PC-3 (cell line): ENCODE measurements at regions not wholly inside any gene's neighbourhood (a gene's known extent, or its start where the extent isn't known, plus 50 kb on each side); places are given as distances from the start of the nearest gene placed in this dataset.

Source experiments
- ATAC-seq: fragments of 200-7000 bp; cut with Tn5 transposase; 2 replicates; pipeline ENCODE4 v1.9.1; 2020; ENCODE audit warnings: mild to moderate bottlenecking, moderate library complexity
- BruUV-seq: library from RNA; stranded (reverse); fragments of 400-500 nt; replicated peaks from 2 replicates; lab custom pipeline; 2021; lab: Mats Ljungman, UMichigan
- CTCF ChIA-PET: fragments of 300-600 bp; sonication (Branson Sonifier 250); formaldehyde crosslinking; loops from one replicate; lab custom pipeline; 2022; ENCODE audit warnings: antibody characterized with exemption; lab: Charles Lee
- POLR2A ChIA-PET: fragments of 300-600 bp; sonication (Branson Sonifier 250); formaldehyde crosslinking; loops from one replicate; lab custom pipeline; 2022; ENCODE audit warnings: antibody characterized with exemption; ENCODE audit not compliant: unreplicated experiment; lab: Charles Lee
- DNase-seq: peaks from one replicate; pipeline ENCODE4 v3.0.0-alpha.2; 2015
- H2AFZ ChIP-seq: fragments of 300-600 bp; sonication (generic); 2 replicates; pipeline ENCODE4 v1.6.0; 2016; ENCODE audit warnings: antibody characterized with exemption, low read length
- H3F3A ChIP-seq: fragments of 300-600 bp; sonication (generic); one replicate; pipeline ENCODE4 v1.6.0; 2017; ENCODE audit warnings: antibody characterized with exemption, low read length, control low read depth, mild to moderate bottlenecking; ENCODE audit not compliant: unreplicated experiment
- H3K27ac ChIP-seq: fragments of 300-600 bp; sonication (generic); 2 replicates; pipeline ENCODE4 v1.5.1; 2016; ENCODE audit warnings: mild to moderate bottlenecking, low read length
- H3K27me3 ChIP-seq: fragments of 300-600 bp; sonication (generic); 2 replicates; pipeline ENCODE4 v1.6.1; 2016; ENCODE audit warnings: low read length, mixed read lengths
- H3K36me3 ChIP-seq: fragments of 300-600 bp; sonication (generic); 2 replicates; pipeline ENCODE4 v1.6.1; 2016; ENCODE audit warnings: low read depth, mixed run types, low read length, mixed read lengths
- H3K4me1 ChIP-seq: fragments of 300-600 bp; sonication (generic); 2 replicates; pipeline ENCODE4 v1.5.1; 2016; ENCODE audit warnings: low read length; ENCODE audit not compliant: insufficient read depth
- H3K4me2 ChIP-seq: fragments of 300-600 bp; sonication (generic); 2 replicates; pipeline ENCODE4 v1.6.0; 2016; ENCODE audit warnings: low read length
- H3K4me3 ChIP-seq: fragments of 300-600 bp; sonication (generic); 2 replicates; pipeline ENCODE4 v1.5.1; 2016; ENCODE audit warnings: mild to moderate bottlenecking, low read length, mixed read lengths
- H3K79me2 ChIP-seq: fragments of 300-600 bp; sonication (generic); 2 replicates; pipeline ENCODE4 v1.6.1; 2017; ENCODE audit warnings: low read length, mixed read lengths
- H3K9ac ChIP-seq: fragments of 300-600 bp; sonication (generic); 2 replicates; pipeline ENCODE4 v1.6.0; 2016; ENCODE audit warnings: mild to moderate bottlenecking, low read length
- H3K9me2 ChIP-seq: fragments of 300-600 bp; sonication (generic); replicated peaks from 2 replicates; pipeline ENCODE4 v1.6.1; 2016; ENCODE audit warnings: mixed run types, low read length, mixed read lengths
- H3K9me3 ChIP-seq: fragments of 300-600 bp; sonication (generic); 2 replicates; pipeline ENCODE4 v1.6.1; 2016; ENCODE audit warnings: low read length, mixed read lengths
- H4K20me1 ChIP-seq: fragments of 300-600 bp; sonication (generic); 2 replicates; pipeline ENCODE4 v1.6.1; 2016; ENCODE audit warnings: low read length, mixed read lengths
- EZH2 ChIP-seq: fragments of 300-600 bp; sonication (generic); IDR thresholded peaks from one replicate; pipeline ENCODE4 v1.6.1; 2017; ENCODE audit warnings: antibody characterized with exemption, mild to moderate bottlenecking, low read length; ENCODE audit not compliant: unreplicated experiment
- EZH2phosphoT487 ChIP-seq: fragments of 300-600 bp; sonication (generic); IDR thresholded peaks from 2 replicates; pipeline ENCODE4 v1.6.1; 2018; ENCODE audit warnings: mild to moderate bottlenecking, antibody characterized with exemption, low read length, borderline replicate concordance
- intact Hi-C: fragments of 100-400 bp; cut with micrococcal nuclease; formaldehyde crosslinking; loops from 2 replicates; pipeline ENCODE4 v1.9.0; 2023
- TF ChIP-seq, protein P1 (sequence below): fragments of 300-600 bp; sonication (generic); conservative IDR thresholded peaks from 2 replicates; pipeline ENCODE4 v1.5.1; 2017; ENCODE audit warnings: antibody characterized with exemption, low read depth, mild to moderate bottlenecking, low read length

DNA sequence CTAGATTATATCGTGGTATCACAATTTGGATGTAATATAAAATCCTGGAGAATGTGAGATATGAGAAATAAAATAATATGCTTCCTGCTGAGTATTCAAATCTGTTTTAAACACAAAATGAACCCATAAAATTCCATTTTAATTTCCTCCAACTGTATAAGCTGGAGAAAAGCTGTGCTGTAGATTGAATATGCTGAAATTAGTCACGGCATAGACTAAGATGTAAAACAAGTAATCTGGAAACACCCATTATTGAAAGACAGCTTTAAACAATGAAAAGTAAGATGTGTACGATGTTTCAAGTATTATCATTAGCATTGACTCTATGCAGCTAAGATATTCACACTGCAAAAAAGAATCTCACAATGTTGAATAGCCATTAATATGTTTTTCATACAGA lies 403.4 kb upstream of the BRINP3 start:
- H3K79me2 ChIP-seq, result no peaks in the 10 kb centered on the region
- H3F3A ChIP-seq, result no peaks in the 10 kb centered on the region
- ChIA-PET CTCF (no interaction called here), POLR2A (no interaction called here)
- TF ChIP-seq, protein P1, sequence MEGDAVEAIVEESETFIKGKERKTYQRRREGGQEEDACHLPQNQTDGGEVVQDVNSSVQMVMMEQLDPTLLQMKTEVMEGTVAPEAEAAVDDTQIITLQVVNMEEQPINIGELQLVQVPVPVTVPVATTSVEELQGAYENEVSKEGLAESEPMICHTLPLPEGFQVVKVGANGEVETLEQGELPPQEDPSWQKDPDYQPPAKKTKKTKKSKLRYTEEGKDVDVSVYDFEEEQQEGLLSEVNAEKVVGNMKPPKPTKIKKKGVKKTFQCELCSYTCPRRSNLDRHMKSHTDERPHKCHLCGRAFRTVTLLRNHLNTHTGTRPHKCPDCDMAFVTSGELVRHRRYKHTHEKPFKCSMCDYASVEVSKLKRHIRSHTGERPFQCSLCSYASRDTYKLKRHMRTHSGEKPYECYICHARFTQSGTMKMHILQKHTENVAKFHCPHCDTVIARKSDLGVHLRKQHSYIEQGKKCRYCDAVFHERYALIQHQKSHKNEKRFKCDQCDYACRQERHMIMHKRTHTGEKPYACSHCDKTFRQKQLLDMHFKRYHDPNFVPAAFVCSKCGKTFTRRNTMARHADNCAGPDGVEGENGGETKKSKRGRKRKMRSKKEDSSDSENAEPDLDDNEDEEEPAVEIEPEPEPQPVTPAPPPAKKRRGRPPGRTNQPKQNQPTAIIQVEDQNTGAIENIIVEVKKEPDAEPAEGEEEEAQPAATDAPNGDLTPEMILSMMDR, result no peak
- TF ChIP-seq EZH2phosphoT487, result no peak
- no peak for TF ChIP-seq EZH2
- no peak overlapping the region for H3K9ac ChIP-seq
- no peaks in the 10 kb centered on the region for H3K9me2 ChIP-seq
- DNase-seq (no peak), ATAC-seq (no peak)
- no peaks in the 10 kb centered on the region for H3K9me3 ChIP-seq
- H2AFZ ChIP-seq, result no peak overlapping the region
- H3K27me3 ChIP-seq, result peaks cover 30% of the 10 kb centered on the region
- no peaks in the 10 kb centered on the region for H3K4me1 ChIP-seq
- intact Hi-C loops, result no loop called here
- no TSS peak for BruUV-seq
- no peaks in the 10 kb centered on the region for H3K36me3 ChIP-seq
- H4K20me1 ChIP-seq, result no peaks in the 10 kb centered on the region
- no peak overlapping the region for H3K4me3 ChIP-seq
- H3K27ac ChIP-seq, result no peak overlapping the region
- no peak overlapping the region for H3K4me2 ChIP-seq

GRCh38 chr1:190897233-190897632 lies 419.6 kb upstream of the BRINP3 start:
- H3K9me3 ChIP-seq, result no peaks in the 10 kb centered on the region
- no peak overlapping the region for H2AFZ ChIP-seq
- ATAC-seq (no peak), DNase-seq (no peak)
- no peaks in the 10 kb centered on the region for H3K9me2 ChIP-seq
- no peak overlapping the region for H3K9ac ChIP-seq
- H3K27me3 ChIP-seq, result peaks cover 2% of the 10 kb centered on the region; the same call in 1 of the 2 replicates
- intact Hi-C loops, result no loop called here
- no peaks in the 10 kb centered on the region for H3K4me1 ChIP-seq
- TF ChIP-seq, protein P1, result no peak
- no peak for TF ChIP-seq EZH2
- TF ChIP-seq EZH2phosphoT487, result no peak
- no peak overlapping the region for H3K4me2 ChIP-seq
- no peak overlapping the region for H3K4me3 ChIP-seq
- ChIA-PET POLR2A (no interaction called here), CTCF (no interaction called here)
- no peak overlapping the region for H3K27ac ChIP-seq
- H3F3A ChIP-seq, result no peaks in the 10 kb centered on the region
- H4K20me1 ChIP-seq, result no peaks in the 10 kb centered on the region
- H3K79me2 ChIP-seq, result no peaks in the 10 kb centered on the region
- BruUV-seq, result no TSS peak
- no peaks in the 10 kb centered on the region for H3K36me3 ChIP-seq

- ChIA-PET POLR2A (no interaction called here), CTCF (no interaction called here)
- ATAC-seq (peak; percentile 93), DNase-seq (peak; percentile 62)
- H3K9me3 ChIP-seq, result no peaks in the 10 kb centered on the region
- no peaks in the 10 kb centered on the region for H3K36me3 ChIP-seq
- no peaks in the 10 kb centered on the region for H3K27me3 ChIP-seq
- no peak overlapping the region for H2AFZ ChIP-seq
- no peaks in the 10 kb centered on the region for H3K79me2 ChIP-seq
- H3K9me2 ChIP-seq, result no peaks in the 10 kb centered on the region
- no peak overlapping the region for H3K27ac ChIP-seq
- H3K4me1 ChIP-seq, result no peaks in the 10 kb centered on the region
- no peak overlapping the region for H3K4me2 ChIP-seq
- intact Hi-C loops, result no loop called here
- no peak overlapping the region for H3K4me3 ChIP-seq
- TF ChIP-seq EZH2 (no peak), EZH2phosphoT487 (no peak)
- TF ChIP-seq, protein P1, result no peak
- no peaks in the 10 kb centered on the region for H3F3A ChIP-seq
- no peaks in the 10 kb centered on the region for H4K20me1 ChIP-seq
- H3K9ac ChIP-seq, result no peak overlapping the region
- no TSS peak for BruUV-seq
These were observed 426.5 kb upstream of the BRINP3 start for GRCh38 chr1:190904091-190904695.
